HEK293 (cell line): ENCODE measurements at regions not wholly inside any gene's neighbourhood (a gene's known extent, or its start where the extent isn't known, plus 50 kb on each side); places are given as distances from the start of the nearest gene placed in this dataset.

Source experiments
- CTCF ChIA-PET: fragments of 350-600 bp; formaldehyde crosslinking; extraction: SDS; loops from one replicate; lab custom pipeline; 2021; ENCODE audit warnings: antibody characterized with exemption; lab: Yijun Ruan, JAX
- POLR2A ChIA-PET: fragments of 300-600 bp; formaldehyde crosslinking; extraction: SDS; loops from one replicate; lab custom pipeline; 2020; ENCODE audit warnings: antibody characterized with exemption, inconsistent platforms; lab: Yijun Ruan, JAX
- H3K27ac ChIP-seq: fragments of 200-500 bp; sonication (Bioruptor generic); 2 replicates; pipeline ENCODE4 v1.5.1; 2014; ENCODE audit warnings: low read depth, low read length, control low read depth, inconsistent platforms; ENCODE audit errors: extremely low read depth
- H3K36me3 ChIP-seq, 2 experiments: fragments of 200-500 bp in 1 of 2; sonication (Bioruptor generic) in 1 of 2; 1 replicate in 1 of 2; 2 replicates in 1 of 2; pipeline ENCODE4 v1.5.1; 2014 to 2017; ENCODE audit warnings: inconsistent platforms in 2 of 2, low read length in 2 of 2; ENCODE audit not compliant: control insufficient read depth in 2 of 2, insufficient read depth in 1 of 2
- H3K4me1 ChIP-seq: fragments of 200-500 bp; sonication (Bioruptor generic); 2 replicates; pipeline ENCODE4 v1.5.1; 2014; ENCODE audit warnings: mild to moderate bottlenecking, low read length, inconsistent platforms; ENCODE audit not compliant: control insufficient read depth, insufficient read depth
- H3K4me3 ChIP-seq: 2 replicates; pipeline ENCODE4 v1.5.1; 2011; ENCODE audit warnings: low read depth, mild to moderate bottlenecking, control low read depth, low read length, moderate library complexity
- H3K9me3 ChIP-seq: fragments of 200-500 bp; sonication (Bioruptor generic); 2 replicates; pipeline ENCODE4 v1.5.1; 2014; ENCODE audit warnings: low read depth, low read length, inconsistent platforms; ENCODE audit not compliant: control insufficient read depth, insufficient read depth
- EGR2 ChIP-seq: fragments of 450-650 bp; formaldehyde crosslinking; IDR thresholded peaks from 2 replicates; pipeline ENCODE4 v1.5.1; 2016; ENCODE audit warnings: low read depth, missing biosample characterization, missing genetic modification characterization
- FEZF1 ChIP-seq: fragments of 450-650 bp; formaldehyde crosslinking; IDR thresholded peaks from 2 replicates; pipeline ENCODE4 v1.5.1; 2016; ENCODE audit warnings: missing biosample characterization, missing genetic modification characterization
- SCRT2 ChIP-seq: fragments of 450-650 bp; formaldehyde crosslinking; IDR thresholded peaks from 2 replicates; pipeline ENCODE4 v1.5.1; 2016; ENCODE audit warnings: missing biosample characterization, missing genetic modification characterization
- SP2 ChIP-seq: fragments of 450-650 bp; formaldehyde crosslinking; IDR thresholded peaks from 2 replicates; pipeline ENCODE4 v1.5.1; 2016; ENCODE audit warnings: missing biosample characterization, missing genetic modification characterization
- WT1 ChIP-seq: fragments of 450-650 bp; formaldehyde crosslinking; IDR thresholded peaks from 2 replicates; pipeline ENCODE4 v1.5.1; 2016; ENCODE audit warnings: missing biosample characterization, missing genetic modification characterization
- ZBTB26 ChIP-seq: fragments of 450-650 bp; formaldehyde crosslinking; optimal IDR thresholded peaks from 2 replicates; pipeline ENCODE3; 2016; ENCODE audit warnings: missing biosample characterization, mild to moderate bottlenecking, missing genetic modification characterization
- ZFP3 ChIP-seq: fragments of 450-650 bp; formaldehyde crosslinking; IDR thresholded peaks from 2 replicates; pipeline ENCODE4 v1.5.1; 2016; ENCODE audit warnings: low read depth, missing biosample characterization, missing genetic modification characterization
- ZNF211 ChIP-seq: fragments of 450-650 bp; formaldehyde crosslinking; IDR thresholded peaks from 2 replicates; pipeline ENCODE4 v1.5.1; 2016; ENCODE audit warnings: low read depth, missing biosample characterization, missing genetic modification characterization
- ZNF341 ChIP-seq: fragments of 450-650 bp; formaldehyde crosslinking; IDR thresholded peaks from 2 replicates; pipeline ENCODE4; 2016; ENCODE audit warnings: low read depth, missing biosample characterization, missing genetic modification characterization
- ZNF391 ChIP-seq: fragments of 450-650 bp; formaldehyde crosslinking; IDR thresholded peaks from 2 replicates; pipeline ENCODE4 v1.5.1; 2016; ENCODE audit warnings: low read depth, missing biosample characterization, missing genetic modification characterization, borderline replicate concordance
- ZNF658 ChIP-seq: fragments of 450-650 bp; formaldehyde crosslinking; IDR thresholded peaks from 2 replicates; pipeline ENCODE4; 2016; ENCODE audit warnings: missing biosample characterization, missing genetic modification characterization
- ZNF660 ChIP-seq: fragments of 450-650 bp; IDR thresholded peaks from 2 replicates; pipeline ENCODE4 v1.5.1; 2018; ENCODE audit warnings: missing biosample characterization, mild to moderate bottlenecking, missing genetic modification characterization
- ZNF830 ChIP-seq: fragments of 450-650 bp; IDR thresholded peaks from 2 replicates; pipeline ENCODE4 v1.5.0; 2018; ENCODE audit warnings: missing biosample characterization, missing genetic modification characterization, low read depth, mild to moderate bottlenecking, moderate library complexity
- TF ChIP-seq, protein P1 (sequence below): fragments of 450-650 bp; formaldehyde crosslinking; IDR thresholded peaks from 2 replicates; pipeline ENCODE4 v1.5.1; 2016; ENCODE audit warnings: missing biosample characterization, missing genetic modification characterization
- TF ChIP-seq, protein P2 (sequence below): fragments of 450-650 bp; formaldehyde crosslinking; IDR thresholded peaks from 2 replicates; pipeline ENCODE4 v1.5.1; 2016; ENCODE audit warnings: missing biosample characterization, missing genetic modification characterization
- TF ChIP-seq, protein P3 (sequence below): fragments of 450-650 bp; formaldehyde crosslinking; IDR thresholded peaks from 2 replicates; pipeline ENCODE4 v1.5.1; 2016; ENCODE audit warnings: missing biosample characterization, missing genetic modification characterization

GRCh38 chr16:77594799-77595596 lies 127.3 kb upstream of the NUDT7 start (continued):
- TF ChIP-seq ZNF341 (tag by site-specific recombination) (no peak), SCRT2 (peak; percentile 68), FEZF1 (tag by site-specific recombination) (peak; percentile 97), ZNF830 (no peak), WT1 (tag by site-specific recombination) (peak; percentile 91), ZFP3 (tag by site-specific recombination) (no peak), EGR2 (tag by site-specific recombination) (no peak), ZNF658 (tag by site-specific recombination) (no peak), ZBTB26 (tag by site-specific recombination) (no peak), SP2 (peak; percentile 31), ZNF211 (no peak), ZNF391 (no peak)
- TF ChIP-seq, protein P1, sequence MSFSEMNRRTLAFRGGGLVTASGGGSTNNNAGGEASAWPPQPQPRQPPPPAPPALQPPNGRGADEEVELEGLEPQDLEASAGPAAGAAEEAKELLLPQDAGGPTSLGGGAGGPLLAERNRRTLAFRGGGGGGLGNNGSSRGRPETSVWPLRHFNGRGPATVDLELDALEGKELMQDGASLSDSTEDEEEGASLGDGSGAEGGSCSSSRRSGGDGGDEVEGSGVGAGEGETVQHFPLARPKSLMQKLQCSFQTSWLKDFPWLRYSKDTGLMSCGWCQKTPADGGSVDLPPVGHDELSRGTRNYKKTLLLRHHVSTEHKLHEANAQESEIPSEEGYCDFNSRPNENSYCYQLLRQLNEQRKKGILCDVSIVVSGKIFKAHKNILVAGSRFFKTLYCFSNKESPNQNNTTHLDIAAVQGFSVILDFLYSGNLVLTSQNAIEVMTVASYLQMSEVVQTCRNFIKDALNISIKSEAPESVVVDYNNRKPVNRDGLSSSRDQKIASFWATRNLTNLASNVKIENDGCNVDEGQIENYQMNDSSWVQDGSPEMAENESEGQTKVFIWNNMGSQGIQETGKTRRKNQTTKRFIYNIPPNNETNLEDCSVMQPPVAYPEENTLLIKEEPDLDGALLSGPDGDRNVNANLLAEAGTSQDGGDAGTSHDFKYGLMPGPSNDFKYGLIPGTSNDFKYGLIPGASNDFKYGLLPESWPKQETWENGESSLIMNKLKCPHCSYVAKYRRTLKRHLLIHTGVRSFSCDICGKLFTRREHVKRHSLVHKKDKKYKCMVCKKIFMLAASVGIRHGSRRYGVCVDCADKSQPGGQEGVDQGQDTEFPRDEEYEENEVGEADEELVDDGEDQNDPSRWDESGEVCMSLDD (tag by site-specific recombination) = no peak
- TF ChIP-seq, protein P2, sequence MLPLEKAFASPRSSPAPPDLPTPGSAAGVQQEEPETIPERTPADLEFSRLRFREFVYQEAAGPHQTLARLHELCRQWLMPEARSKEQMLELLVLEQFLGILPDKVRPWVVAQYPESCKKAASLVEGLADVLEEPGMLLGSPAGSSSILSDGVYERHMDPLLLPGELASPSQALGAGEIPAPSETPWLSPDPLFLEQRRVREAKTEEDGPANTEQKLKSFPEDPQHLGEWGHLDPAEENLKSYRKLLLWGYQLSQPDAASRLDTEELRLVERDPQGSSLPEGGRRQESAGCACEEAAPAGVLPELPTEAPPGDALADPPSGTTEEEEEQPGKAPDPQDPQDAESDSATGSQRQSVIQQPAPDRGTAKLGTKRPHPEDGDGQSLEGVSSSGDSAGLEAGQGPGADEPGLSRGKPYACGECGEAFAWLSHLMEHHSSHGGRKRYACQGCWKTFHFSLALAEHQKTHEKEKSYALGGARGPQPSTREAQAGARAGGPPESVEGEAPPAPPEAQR = no peak

DNA sequence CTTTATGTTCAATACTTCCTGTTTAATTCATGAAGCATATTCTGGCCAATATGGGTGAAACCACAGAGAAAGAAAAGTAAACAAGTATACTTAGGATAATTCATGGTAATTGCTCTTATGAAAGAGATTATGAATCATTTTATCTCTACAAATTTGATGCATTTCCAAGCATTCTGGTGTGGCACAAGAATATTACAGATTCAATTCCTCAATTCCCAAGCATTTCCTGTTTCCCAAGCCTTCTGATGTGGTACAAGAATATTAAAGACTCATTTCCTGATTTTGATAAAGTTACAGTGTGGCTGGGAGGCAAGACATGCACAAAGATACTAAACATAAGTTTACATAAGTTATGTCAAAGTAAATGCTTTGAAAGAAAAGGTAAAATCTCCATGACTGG lies 126.1 kb upstream of the NUDT7 start:
- H3K9me3 ChIP-seq = no peaks in the 10 kb centered on the region
- TF ChIP-seq, protein P3, sequence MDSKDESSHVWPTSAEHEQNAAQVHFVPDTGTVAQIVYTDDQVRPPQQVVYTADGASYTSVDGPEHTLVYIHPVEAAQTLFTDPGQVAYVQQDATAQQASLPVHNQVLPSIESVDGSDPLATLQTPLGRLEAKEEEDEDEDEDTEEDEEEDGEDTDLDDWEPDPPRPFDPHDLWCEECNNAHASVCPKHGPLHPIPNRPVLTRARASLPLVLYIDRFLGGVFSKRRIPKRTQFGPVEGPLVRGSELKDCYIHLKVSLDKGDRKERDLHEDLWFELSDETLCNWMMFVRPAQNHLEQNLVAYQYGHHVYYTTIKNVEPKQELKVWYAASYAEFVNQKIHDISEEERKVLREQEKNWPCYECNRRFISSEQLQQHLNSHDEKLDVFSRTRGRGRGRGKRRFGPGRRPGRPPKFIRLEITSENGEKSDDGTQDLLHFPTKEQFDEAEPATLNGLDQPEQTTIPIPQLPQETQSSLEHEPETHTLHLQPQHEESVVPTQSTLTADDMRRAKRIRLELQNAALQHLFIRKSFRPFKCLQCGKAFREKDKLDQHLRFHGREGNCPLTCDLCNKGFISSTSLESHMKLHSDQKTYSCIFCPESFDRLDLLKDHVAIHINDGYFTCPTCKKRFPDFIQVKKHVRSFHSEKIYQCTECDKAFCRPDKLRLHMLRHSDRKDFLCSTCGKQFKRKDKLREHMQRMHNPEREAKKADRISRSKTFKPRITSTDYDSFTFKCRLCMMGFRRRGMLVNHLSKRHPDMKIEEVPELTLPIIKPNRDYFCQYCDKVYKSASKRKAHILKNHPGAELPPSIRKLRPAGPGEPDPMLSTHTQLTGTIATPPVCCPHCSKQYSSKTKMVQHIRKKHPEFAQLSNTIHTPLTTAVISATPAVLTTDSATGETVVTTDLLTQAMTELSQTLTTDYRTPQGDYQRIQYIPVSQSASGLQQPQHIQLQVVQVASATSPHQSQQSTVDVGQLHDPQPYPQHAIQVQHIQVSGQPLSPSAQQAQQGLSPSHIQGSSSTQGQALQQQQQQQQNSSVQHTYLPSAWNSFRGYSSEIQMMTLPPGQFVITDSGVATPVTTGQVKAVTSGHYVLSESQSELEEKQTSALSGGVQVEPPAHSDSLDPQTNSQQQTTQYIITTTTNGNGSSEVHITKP (tag by site-specific recombination) = 0 out of 2 replicates have a peak, but pooled peaks have one; percentile 18
- no peak for TF ChIP-seq ZNF660 (tag by site-specific recombination)
- H3K27ac ChIP-seq = no peak overlapping the region
- no peak overlapping the region for H3K4me3 ChIP-seq
- CTCF ChIA-PET = interaction anchor here (3.8 kb wide), 1 partner anchor 12 kb away, joined by 24 read pairs; no protein-coding TSS in a partner anchor
- POLR2A ChIA-PET = no interaction called here
- H3K4me1 ChIP-seq = peaks cover 12% of the 10 kb centered on the region
- H3K36me3 ChIP-seq = no peaks in the 10 kb centered on the region
